K562 (cell line): ENCODE measurements at regions not wholly inside any gene's neighbourhood (a gene's known extent, or its start where the extent isn't known, plus 50 kb on each side); places are given as distances from the start of the nearest gene placed in this dataset.

Experiments used
- ATAC-seq: fragments of 200-7000 bp; cut with Tn5 transposase; 3 replicates; pipeline ENCODE4 v1.9.1; 2020; ENCODE audit warnings: moderate library complexity
- BruUV-seq: library from RNA; stranded (reverse); fragments of 400-500 nt; replicated peaks from 2 replicates; lab custom pipeline; 2021; lab: Mats Ljungman, UMichigan
- CTCF ChIA-PET: fragments of 300-600 bp; formaldehyde crosslinking; extraction: SDS; loops from one replicate; lab custom pipeline; 2021; ENCODE audit warnings: low intra/inter-chr PET ratio; lab: Yijun Ruan, JAX
- POLR2A ChIA-PET: fragments of 300-600, 350-650 bp; sonication (Branson Sonifier 250); formaldehyde crosslinking; extraction: SDS; loops from one replicate; lab custom pipeline; 2021; ENCODE audit warnings: antibody characterized with exemption, inconsistent platforms; lab: Yijun Ruan, JAX
- DNase-seq, 4 experiments: peaks; one replicate each; pipeline versions ENCODE4 v3.0.0 to v3.0.0-alpha.2; 2011 to 2018; ENCODE audit warnings: low spot score in 3 of 4, mixed read lengths in 3 of 4; ENCODE audit errors: extremely low read depth in 1 of 4
- FAIRE-seq: peaks from 2 replicates; lab custom pipeline; 2011; peaks lifted over from hg19 to GRCh38; lab: Jason Lieb, UNC
- H2AFZ ChIP-seq: 2 replicates; pipeline ENCODE4 v1.6.0; 2011; ENCODE audit warnings: low read depth, low read length, control low read depth, inconsistent platforms
- H3K27ac ChIP-seq: fragments of 200-600 bp; 3 replicates; pipeline ENCODE4 v1.8.0; 2011; ENCODE audit warnings: low read depth, mild to moderate bottlenecking, control low read depth, inconsistent platforms, low read length, moderate library complexity, mixed read lengths; ENCODE audit errors: extremely low read depth
- H3K27me3 ChIP-seq, 2 experiments: fragments of 300-600 bp in 1 of 2; 2 replicates in 1 of 2; 3 replicates in 1 of 2; pipeline versions ENCODE4 v1.6.0 to v1.8.0; 2011; ENCODE audit warnings: inconsistent platforms in 2 of 2, low read length in 2 of 2, mild to moderate bottlenecking in 1 of 2, mixed read lengths in 1 of 2, moderate library complexity in 1 of 2; ENCODE audit not compliant: control insufficient read depth in 2 of 2, insufficient read depth in 2 of 2
- H3K36me3 ChIP-seq: fragments of 300-600 bp; 3 replicates; pipeline ENCODE4 v1.8.0; 2011; ENCODE audit warnings: mild to moderate bottlenecking, low read length, inconsistent platforms; ENCODE audit not compliant: control insufficient read depth, insufficient read depth
- H3K4me1 ChIP-seq, 2 experiments: fragments of 200-600 bp in 1 of 2; replicated peaks in 1 of 2; 2 replicates in 1 of 2; 3 replicates in 1 of 2; pipeline versions ENCODE4 v1.5.1 to v1.8.0; 2011; ENCODE audit warnings: inconsistent platforms in 2 of 2, low read length in 2 of 2, mild to moderate bottlenecking in 1 of 2, mixed read lengths in 1 of 2, moderate library complexity in 1 of 2; ENCODE audit not compliant: control insufficient read depth in 2 of 2, insufficient read depth in 2 of 2
- H3K4me2 ChIP-seq: 2 replicates; pipeline ENCODE4 v1.6.1; 2011; ENCODE audit warnings: low read length, control low read depth, inconsistent platforms, mixed read lengths; ENCODE audit not compliant: insufficient read depth
- H3K4me3 ChIP-seq: fragments of 200-600 bp; sonication (generic), shearing (Covaris generic); 2 replicates; pipeline ENCODE4 v1.5.1; 2016; ENCODE audit warnings: control low read depth, inconsistent platforms
- H3K79me2 ChIP-seq: fragments of 200-600 bp; 3 replicates; pipeline ENCODE4 v1.8.0; 2011; ENCODE audit warnings: low read length, inconsistent platforms; ENCODE audit not compliant: control insufficient read depth, insufficient read depth
- H3K9ac ChIP-seq, 2 experiments: 2 replicates each; pipeline versions ENCODE4 v1.6.0 to v1.6.1; 2011; ENCODE audit warnings: low read depth in 2 of 2, low read length in 2 of 2, control low read depth in 1 of 2, inconsistent platforms in 1 of 2, mild to moderate bottlenecking in 1 of 2, mixed read lengths in 1 of 2; ENCODE audit not compliant: insufficient read depth in 1 of 2
- H3K9me1 ChIP-seq: one replicate; pipeline ENCODE4 v1.6.0; 2011; ENCODE audit warnings: inconsistent platforms, mild to moderate bottlenecking, low read length, moderate library complexity; ENCODE audit not compliant: control insufficient read depth, insufficient read depth
- H3K9me3 ChIP-seq: replicated peaks from 2 replicates; pipeline ENCODE4 v1.5.1; 2011; ENCODE audit warnings: low read depth, low read length, inconsistent platforms; ENCODE audit not compliant: control insufficient read depth, insufficient read depth
- H4K20me1 ChIP-seq: replicated peaks from 2 replicates; pipeline ENCODE4 v1.6.1; 2011; ENCODE audit warnings: low read length, inconsistent platforms, mixed read lengths; ENCODE audit not compliant: control insufficient read depth, insufficient read depth
- CBX8 ChIP-seq: fragments of 200-600 bp; sonication (generic); IDR thresholded peaks from 2 replicates; pipeline ENCODE4 v1.6.1; 2012; ENCODE audit warnings: borderline replicate concordance, mixed run types, low read depth, mild to moderate bottlenecking, moderate library complexity, mixed read lengths, low read length, control low read depth, inconsistent platforms; ENCODE audit not compliant: poor library complexity, severe bottlenecking; ENCODE audit errors: extremely low read depth
- ETS2 ChIP-seq: IDR thresholded peaks from 2 replicates; pipeline ENCODE4 v1.6.1; 2016; ENCODE audit warnings: borderline replicate concordance, missing genetic modification characterization, mild to moderate bottlenecking, moderate library complexity, missing compliant biosample characterization; ENCODE audit not compliant: poor library complexity, severe bottlenecking
- MYC ChIP-seq, 2 experiments: fragments of 250-450 bp in 1 of 2; sonication (Bioruptor Pico) in 1 of 2; IDR thresholded peaks; 2 replicates each; pipeline versions ENCODE4 v1.5.1 to v1.6.1; 2012 to 2021; ENCODE audit warnings: low read depth in 2 of 2, borderline replicate concordance in 1 of 2, improper control_type of control experiment in 1 of 2, low read length in 1 of 2, mild to moderate bottlenecking in 1 of 2, moderate library complexity in 1 of 2
- POLR2A ChIP-seq: fragments of 450-650 bp; conservative IDR thresholded peaks from 2 replicates; pipeline ENCODE4 v1.6.1; 2016
- ZFX ChIP-seq: sonication (generic); formaldehyde crosslinking; IDR thresholded peaks from 2 replicates; pipeline ENCODE4 v1.8.0; 2022; ENCODE audit warnings: mild to moderate bottlenecking, missing genetic modification reagents, moderate library complexity
- WGBS: fragments of 100-300 bp; shearing (Covaris generic); methylation state at CpG from one replicate; pipeline ENCODE4 v1.1.6; 2016; ENCODE audit warnings: low coverage, mixed read lengths; ENCODE audit not compliant: insufficient coverage; ENCODE audit errors: missing lambda C conversion rate; 5-methylcytosine and 5-hydroxymethylcytosine counted together
- in situ Hi-C: fragments of 300-500 bp; cut with MboI; formaldehyde crosslinking; loops from 4 replicates; pipeline ENCODE4 v1.15.0; 2018; ENCODE audit warnings: inconsistent platforms, mixed read lengths
- intact Hi-C: fragments of 100-400 bp; cut with micrococcal nuclease; formaldehyde crosslinking; loops from 2 replicates; pipeline ENCODE4 v1.14.2; 2022
- TF ChIP-seq, protein P1 (sequence below): fragments of 250-450 bp; sonication (Bioruptor Pico); IDR thresholded peaks from 2 replicates; pipeline ENCODE4 v1.5.0; 2021; ENCODE audit warnings: mild to moderate bottlenecking, moderate library complexity
- TF ChIP-seq, protein P2 (sequence below): sonication (generic); formaldehyde crosslinking; IDR thresholded peaks from 2 replicates; pipeline ENCODE4 v1.8.1; 2023; ENCODE audit warnings: mild to moderate bottlenecking, missing genetic modification reagents, moderate library complexity

DNA sequence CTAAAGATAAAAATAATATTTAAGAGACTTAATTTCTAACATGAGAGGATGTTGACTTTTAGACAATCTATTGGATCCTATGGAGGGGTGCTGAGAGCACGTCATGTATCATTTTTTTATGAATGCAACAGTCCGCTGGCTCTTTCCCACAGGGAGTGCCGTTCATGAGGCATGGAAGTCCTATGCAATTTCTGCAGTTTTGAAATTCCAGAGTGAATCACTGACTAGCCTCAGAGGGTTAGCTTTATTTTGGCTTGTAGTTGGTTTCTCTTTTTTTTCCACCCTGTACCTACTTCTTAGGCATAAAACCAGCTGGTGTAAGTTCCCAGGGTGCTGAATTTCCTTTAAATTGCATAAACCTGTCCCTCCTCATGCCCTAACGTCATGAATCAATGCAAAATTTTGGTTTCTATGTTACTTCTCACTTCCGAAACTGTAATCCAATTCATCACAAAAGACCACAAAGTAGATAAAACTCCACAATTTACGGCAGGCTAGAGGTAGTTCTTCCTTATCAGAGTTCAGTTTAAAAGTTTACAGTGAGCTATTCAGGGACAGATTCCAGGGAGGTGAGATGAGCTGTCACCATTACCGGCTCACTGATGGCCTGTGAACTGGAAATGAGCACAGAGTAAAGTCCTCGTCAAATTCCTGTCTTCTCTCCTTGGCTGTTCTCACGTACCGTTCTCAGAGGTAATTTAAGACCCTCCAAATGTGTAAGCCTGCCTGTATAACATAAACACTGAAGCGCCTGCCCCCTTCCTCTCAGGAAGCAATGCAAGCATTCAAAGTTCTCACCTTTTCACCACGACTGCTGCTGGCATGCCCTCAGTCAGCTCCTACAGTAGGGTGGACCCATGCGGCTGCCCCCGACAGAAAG, 216.6 kb upstream of the SLC10A2 start:
- Histone ChIP-seq H4K20me1 (no peaks in the 10 kb centered on the region), H3K79me2 (no peaks in the 10 kb centered on the region), H3K27ac (no peak overlapping the region), H3K4me3 (no peak overlapping the region), H3K9me1 (no peaks in the 10 kb centered on the region), H3K9ac (no peak overlapping the region), H3K27me3 (no peaks in the 10 kb centered on the region), H3K4me1 (no peaks in the 10 kb centered on the region), H3K36me3 (no peaks in the 10 kb centered on the region), H2AFZ (no peak overlapping the region), H3K4me2 (no peak overlapping the region), H3K9me3 (no peaks in the 10 kb centered on the region)
- FAIRE-seq (no peak), ATAC-seq (no peak), DNase-seq (no peak)
- 2% methylated on average over 8 of the region's 14 CpGs for WGBS
- in situ Hi-C loops, result no loop called here
- CTCF ChIA-PET, result no interaction called here
- intact Hi-C loops, result no loop called here
- no TSS peak for BruUV-seq
- POLR2A ChIA-PET, result no interaction called here
- TF ChIP-seq ETS2 (tag) (no peak), POLR2A (no peak), CBX8 (no peak), MYC (IDR thresholded peaks at IDR 0.05; ENCODE audit: low read depth, low read length) (no peak), MYC (CRISPR knock-in tag; IDR thresholded peaks at IDR 0.05; ENCODE audit: borderline replicate concordance, low read depth) (no peak), ZFX (CRISPR knock-in tag) (no peak)
- TF ChIP-seq, protein P1, sequence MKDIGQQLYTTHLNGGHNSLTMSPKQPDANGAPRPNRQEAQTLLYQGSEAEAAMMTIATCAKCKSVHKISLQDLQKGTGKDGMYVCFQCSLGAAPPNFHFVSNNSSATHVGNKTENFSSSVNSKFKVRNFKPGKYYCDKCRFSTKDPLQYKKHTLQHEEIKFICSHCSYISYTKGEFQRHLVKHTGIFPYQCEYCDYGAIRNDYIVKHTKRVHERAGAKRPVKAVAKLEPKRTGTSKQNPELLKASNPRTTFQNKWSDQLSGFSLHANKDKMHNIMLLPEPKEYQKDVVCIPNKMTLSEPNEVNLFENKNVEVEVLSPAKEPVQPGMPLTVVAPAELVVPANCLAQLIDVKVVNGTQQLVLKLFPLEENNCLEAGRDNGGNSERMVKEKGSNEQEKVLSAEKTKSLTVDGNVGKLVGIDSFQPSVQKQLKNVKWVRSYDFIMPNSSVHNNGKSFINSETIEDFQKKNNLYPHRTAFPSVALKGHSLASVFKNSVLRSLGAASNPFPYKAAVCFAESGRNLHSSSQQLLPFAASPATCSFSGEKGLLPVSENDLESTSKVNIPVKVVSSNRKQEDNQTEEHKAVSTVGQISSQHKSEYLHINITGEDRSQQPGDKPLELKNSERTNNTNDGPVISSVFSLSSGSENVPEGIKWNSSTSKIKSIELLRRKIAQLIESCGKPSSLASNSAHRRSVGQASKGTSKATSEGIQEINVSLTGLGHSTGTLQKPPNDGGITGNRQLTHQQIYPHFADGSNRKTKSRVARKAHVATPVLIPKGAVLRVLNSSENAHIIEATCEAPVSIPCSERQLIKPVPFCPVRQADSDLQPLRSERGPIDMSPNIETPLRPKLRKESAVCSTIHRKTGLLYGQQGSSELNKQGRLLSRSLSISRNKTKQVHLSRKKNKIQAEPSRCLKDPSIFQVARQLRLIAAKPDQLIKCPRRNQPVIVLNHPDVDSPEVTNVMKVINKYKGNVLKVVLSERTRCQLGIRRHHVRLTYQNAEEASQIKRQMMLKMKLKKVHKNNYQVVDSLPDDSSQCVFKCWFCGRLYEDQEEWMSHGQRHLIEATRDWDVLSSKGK (CRISPR knock-in tag), result no peak
- TF ChIP-seq, protein P2, sequence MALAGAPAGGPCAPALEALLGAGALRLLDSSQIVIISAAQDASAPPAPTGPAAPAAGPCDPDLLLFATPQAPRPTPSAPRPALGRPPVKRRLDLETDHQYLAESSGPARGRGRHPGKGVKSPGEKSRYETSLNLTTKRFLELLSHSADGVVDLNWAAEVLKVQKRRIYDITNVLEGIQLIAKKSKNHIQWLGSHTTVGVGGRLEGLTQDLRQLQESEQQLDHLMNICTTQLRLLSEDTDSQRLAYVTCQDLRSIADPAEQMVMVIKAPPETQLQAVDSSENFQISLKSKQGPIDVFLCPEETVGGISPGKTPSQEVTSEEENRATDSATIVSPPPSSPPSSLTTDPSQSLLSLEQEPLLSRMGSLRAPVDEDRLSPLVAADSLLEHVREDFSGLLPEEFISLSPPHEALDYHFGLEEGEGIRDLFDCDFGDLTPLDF (CRISPR knock-in tag), result no peak
